GM12878 (cell line): ENCODE measurements at regions not wholly inside any gene's neighbourhood (a gene's known extent, or its start where the extent isn't known, plus 50 kb on each side); places are given as distances from the start of the nearest gene placed in this dataset.

Source experiments
- CHD1 ChIP-seq: IDR thresholded peaks from 2 replicates; pipeline ENCODE4 v1.6.1; 2012; ENCODE audit warnings: low read depth, low read length, improper control_type of control experiment
- EGR1 ChIP-seq, 2 experiments: IDR thresholded peaks; 1 replicate in 1 of 2; 2 replicates in 1 of 2; pipeline ENCODE4 v1.6.1; 2011 to 2012; ENCODE audit warnings: low read depth in 2 of 2, low read length in 2 of 2, borderline replicate concordance in 1 of 2, mild to moderate bottlenecking in 1 of 2, moderate library complexity in 1 of 2
- ESRRA ChIP-seq: IDR thresholded peaks from 2 replicates; pipeline ENCODE4 v1.6.1; 2012; ENCODE audit warnings: mild to moderate bottlenecking, low read length, improper control_type of control experiment
- KDM1A ChIP-seq: fragments of 200-600 bp; sonication (generic); IDR thresholded peaks from 2 replicates; pipeline ENCODE4 v1.6.1; 2016; ENCODE audit warnings: borderline replicate concordance
- TF ChIP-seq, protein P1 (sequence below): fragments of 450-650 bp; formaldehyde crosslinking; IDR thresholded peaks from 2 replicates; pipeline ENCODE4 v1.4.0; 2022; ENCODE audit warnings: mild to moderate bottlenecking, moderate library complexity
- TF ChIP-seq, protein P2 (sequence below): fragments of 450-650 bp; IDR thresholded peaks from 2 replicates; pipeline ENCODE4 v1.6.1; 2017; ENCODE audit warnings: mild to moderate bottlenecking, low read depth, inconsistent platforms; ENCODE audit not compliant: poor library complexity, severe bottlenecking
- TF ChIP-seq, protein P3 (sequence below): IDR thresholded peaks from 2 replicates; pipeline ENCODE4 v1.6.1; 2012; ENCODE audit warnings: low read depth, low read length, improper control_type of control experiment
- TF ChIP-seq, protein P4 (sequence below): IDR thresholded peaks from 2 replicates; pipeline ENCODE4 v1.6.1; 2011; ENCODE audit warnings: low read depth, low read length, improper control_type of control experiment, borderline replicate concordance
- TF ChIP-seq, protein P5 (sequence below), 3 experiments: IDR thresholded peaks in 2 of 3; conservative IDR thresholded peaks in 1 of 3; 2 replicates each; pipeline ENCODE4 v1.5.1; 2011; ENCODE audit warnings: low read depth in 3 of 3, low read length in 3 of 3, mild to moderate bottlenecking in 3 of 3, control low read depth in 2 of 3, moderate library complexity in 2 of 3, inconsistent platforms in 1 of 3, mixed read lengths in 1 of 3; ENCODE audit not compliant: control insufficient read depth in 2 of 3, insufficient read depth in 1 of 3; ENCODE audit errors: extremely low read depth in 1 of 3

DNA sequence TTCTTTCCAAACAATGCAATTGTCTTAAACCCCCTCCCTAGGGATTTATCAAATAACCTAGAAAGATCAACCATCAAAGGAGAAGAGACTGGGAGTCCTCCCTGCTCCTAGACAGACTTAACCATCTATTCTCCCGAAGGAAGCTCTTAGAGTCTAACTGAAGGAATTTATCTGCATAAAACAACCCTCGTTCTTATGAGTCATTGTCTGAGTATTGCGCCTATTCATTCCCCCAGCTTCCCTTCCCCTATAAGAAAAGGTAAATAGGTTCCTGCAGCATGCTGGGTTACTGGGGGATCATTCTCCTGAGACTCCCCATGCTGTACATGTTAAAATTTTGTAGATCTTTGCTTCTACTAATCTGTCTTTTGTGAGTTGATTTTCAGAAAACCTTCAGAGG is 412.7 kb downstream of the OCA2 start (continued):
- TF ChIP-seq, protein P1, sequence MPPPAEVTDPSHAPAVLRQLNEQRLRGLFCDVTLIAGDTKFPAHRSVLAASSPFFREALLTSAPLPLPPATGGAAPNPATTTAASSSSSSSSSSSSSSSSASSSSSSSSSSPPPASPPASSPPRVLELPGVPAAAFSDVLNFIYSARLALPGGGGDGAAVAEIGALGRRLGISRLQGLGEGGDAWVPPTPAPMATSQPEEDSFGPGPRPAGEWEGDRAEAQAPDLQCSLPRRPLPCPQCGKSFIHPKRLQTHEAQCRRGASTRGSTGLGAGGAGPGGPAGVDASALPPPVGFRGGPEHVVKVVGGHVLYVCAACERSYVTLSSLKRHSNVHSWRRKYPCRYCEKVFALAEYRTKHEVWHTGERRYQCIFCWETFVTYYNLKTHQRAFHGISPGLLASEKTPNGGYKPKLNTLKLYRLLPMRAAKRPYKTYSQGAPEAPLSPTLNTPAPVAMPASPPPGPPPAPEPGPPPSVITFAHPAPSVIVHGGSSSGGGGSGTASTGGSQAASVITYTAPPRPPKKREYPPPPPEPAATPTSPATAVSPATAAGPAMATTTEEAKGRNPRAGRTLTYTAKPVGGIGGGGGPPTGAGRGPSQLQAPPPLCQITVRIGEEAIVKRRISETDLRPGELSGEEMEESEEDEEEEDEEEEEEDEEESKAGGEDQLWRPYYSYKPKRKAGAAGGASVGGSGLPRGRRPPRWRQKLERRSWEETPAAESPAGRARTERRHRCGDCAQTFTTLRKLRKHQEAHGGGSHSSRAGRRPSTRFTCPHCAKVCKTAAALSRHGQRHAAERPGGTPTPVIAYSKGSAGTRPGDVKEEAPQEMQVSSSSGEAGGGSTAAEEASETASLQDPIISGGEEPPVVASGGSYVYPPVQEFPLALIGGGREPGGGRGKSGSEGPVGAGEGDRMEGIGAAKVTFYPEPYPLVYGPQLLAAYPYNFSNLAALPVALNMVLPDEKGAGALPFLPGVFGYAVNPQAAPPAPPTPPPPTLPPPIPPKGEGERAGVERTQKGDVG (CRISPR knock-in tag) = no peak
- no peak for TF ChIP-seq ESRRA
- TF ChIP-seq, protein P2, sequence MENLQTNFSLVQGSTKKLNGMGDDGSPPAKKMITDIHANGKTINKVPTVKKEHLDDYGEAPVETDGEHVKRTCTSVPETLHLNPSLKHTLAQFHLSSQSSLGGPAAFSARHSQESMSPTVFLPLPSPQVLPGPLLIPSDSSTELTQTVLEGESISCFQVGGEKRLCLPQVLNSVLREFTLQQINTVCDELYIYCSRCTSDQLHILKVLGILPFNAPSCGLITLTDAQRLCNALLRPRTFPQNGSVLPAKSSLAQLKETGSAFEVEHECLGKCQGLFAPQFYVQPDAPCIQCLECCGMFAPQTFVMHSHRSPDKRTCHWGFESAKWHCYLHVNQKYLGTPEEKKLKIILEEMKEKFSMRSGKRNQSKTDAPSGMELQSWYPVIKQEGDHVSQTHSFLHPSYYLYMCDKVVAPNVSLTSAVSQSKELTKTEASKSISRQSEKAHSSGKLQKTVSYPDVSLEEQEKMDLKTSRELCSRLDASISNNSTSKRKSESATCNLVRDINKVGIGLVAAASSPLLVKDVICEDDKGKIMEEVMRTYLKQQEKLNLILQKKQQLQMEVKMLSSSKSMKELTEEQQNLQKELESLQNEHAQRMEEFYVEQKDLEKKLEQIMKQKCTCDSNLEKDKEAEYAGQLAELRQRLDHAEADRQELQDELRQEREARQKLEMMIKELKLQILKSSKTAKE = no peak
- TF ChIP-seq, protein P3, sequence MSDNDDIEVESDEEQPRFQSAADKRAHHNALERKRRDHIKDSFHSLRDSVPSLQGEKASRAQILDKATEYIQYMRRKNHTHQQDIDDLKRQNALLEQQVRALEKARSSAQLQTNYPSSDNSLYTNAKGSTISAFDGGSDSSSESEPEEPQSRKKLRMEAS = no peak
- no peak for TF ChIP-seq KDM1A
- TF ChIP-seq, protein P4, sequence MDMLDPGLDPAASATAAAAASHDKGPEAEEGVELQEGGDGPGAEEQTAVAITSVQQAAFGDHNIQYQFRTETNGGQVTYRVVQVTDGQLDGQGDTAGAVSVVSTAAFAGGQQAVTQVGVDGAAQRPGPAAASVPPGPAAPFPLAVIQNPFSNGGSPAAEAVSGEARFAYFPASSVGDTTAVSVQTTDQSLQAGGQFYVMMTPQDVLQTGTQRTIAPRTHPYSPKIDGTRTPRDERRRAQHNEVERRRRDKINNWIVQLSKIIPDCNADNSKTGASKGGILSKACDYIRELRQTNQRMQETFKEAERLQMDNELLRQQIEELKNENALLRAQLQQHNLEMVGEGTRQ = no peak
- TF ChIP-seq, protein P5, sequence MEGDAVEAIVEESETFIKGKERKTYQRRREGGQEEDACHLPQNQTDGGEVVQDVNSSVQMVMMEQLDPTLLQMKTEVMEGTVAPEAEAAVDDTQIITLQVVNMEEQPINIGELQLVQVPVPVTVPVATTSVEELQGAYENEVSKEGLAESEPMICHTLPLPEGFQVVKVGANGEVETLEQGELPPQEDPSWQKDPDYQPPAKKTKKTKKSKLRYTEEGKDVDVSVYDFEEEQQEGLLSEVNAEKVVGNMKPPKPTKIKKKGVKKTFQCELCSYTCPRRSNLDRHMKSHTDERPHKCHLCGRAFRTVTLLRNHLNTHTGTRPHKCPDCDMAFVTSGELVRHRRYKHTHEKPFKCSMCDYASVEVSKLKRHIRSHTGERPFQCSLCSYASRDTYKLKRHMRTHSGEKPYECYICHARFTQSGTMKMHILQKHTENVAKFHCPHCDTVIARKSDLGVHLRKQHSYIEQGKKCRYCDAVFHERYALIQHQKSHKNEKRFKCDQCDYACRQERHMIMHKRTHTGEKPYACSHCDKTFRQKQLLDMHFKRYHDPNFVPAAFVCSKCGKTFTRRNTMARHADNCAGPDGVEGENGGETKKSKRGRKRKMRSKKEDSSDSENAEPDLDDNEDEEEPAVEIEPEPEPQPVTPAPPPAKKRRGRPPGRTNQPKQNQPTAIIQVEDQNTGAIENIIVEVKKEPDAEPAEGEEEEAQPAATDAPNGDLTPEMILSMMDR (IDR thresholded peaks at IDR 0.05 in 2 of 3, conservative IDR thresholded peaks at IDR 0.05 in 1 of 3; ENCODE audit: control insufficient read depth in 2 of 3, extremely low read depth in 1 of 3, insufficient read depth in 1 of 3, low read depth in 3 of 3, low read length in 3 of 3) = no peak
- no peak for TF ChIP-seq CHD1
- TF ChIP-seq EGR1 (IDR thresholded peaks at IDR 0.05; ENCODE audit: borderline replicate concordance in 1 of 2, low read depth in 2 of 2, low read length in 2 of 2) = no peak
- TF ChIP-seq, all 136 proteins: peak for 0
